ENCODE measurements at regions not wholly inside any gene's neighbourhood (a gene's known extent, or its start where the extent isn't known, plus 50 kb on each side); places are given as distances from the start of the nearest gene placed in this dataset.
"Not testable (repeated sequence)": the region's sequence is repeated elsewhere in the genome, so short reads cannot be mapped to it uniquely, and the experiment has no call there.

DNA sequence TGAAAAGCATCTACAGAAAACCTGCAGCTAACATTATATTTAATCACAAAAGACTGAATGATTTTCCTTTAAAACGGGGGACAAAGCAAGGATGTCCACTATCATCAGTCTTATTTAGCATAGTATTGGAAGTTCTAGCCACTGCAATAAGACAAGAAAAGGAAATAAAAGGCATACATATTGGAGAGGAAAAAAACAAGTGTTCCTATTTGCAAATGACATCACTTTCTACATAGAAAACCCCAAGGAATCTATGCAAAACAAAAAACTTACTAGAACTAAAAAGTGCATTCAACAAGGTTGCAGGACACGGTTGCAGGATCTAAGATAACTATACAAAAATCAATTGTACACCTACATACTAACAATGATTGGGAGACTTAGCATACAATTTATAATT is 101.6 kb upstream of the MEF2A start:
- no peak for DNase-seq

DNA sequence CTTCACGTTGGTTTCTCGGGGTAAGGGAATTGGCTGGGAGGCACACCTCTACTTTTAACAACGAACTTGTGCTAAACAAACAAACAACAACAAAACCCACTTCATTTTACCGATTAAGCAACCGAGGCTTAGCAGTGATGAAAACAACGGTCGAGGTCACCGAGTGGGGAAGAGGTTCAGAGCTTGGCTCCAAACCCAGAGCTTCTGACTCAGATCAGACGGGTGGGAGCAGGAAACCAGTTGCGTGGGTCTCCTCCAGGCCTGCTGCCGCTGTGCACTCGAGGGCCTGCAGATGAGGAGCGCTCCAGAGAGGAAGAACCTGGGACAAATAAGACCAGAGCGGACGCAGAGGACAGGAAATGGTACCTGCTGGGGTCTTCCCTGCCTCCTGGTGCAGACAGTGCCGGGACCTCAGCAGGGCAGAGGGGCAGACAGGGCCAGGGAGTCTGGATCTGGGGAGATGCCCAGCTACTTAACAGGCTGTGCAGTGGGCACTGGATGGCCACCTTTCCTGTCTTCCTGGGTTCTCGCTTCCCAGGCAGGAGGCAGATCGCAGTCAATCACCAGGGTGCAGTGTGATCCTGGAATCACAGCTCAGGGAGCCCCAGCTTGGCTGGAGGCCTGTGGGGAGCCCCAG is 99.0 kb upstream of the MEF2A start:
- no peak for DNase-seq

DNA sequence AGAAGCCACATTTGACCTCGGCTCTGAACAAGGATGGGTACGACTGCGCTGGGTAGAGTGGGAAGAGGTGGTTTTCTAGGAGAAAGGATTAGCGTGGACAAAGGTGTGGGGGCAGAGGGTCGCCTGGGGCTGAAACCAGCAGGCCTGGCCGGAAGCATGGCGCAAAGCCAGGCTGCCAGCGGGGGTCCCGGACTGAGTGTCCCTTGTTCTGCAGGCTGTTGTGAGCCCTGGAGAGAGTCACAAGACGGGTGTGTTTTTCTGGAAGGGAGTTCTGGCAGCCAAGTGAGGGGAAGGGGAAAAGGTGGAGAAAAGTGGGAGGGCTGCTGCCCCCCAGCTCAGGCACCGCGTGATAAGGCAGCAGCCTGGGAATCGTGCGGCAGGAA is 98.5 kb upstream of the MEF2A start:
- no peak for DNase-seq

DNA sequence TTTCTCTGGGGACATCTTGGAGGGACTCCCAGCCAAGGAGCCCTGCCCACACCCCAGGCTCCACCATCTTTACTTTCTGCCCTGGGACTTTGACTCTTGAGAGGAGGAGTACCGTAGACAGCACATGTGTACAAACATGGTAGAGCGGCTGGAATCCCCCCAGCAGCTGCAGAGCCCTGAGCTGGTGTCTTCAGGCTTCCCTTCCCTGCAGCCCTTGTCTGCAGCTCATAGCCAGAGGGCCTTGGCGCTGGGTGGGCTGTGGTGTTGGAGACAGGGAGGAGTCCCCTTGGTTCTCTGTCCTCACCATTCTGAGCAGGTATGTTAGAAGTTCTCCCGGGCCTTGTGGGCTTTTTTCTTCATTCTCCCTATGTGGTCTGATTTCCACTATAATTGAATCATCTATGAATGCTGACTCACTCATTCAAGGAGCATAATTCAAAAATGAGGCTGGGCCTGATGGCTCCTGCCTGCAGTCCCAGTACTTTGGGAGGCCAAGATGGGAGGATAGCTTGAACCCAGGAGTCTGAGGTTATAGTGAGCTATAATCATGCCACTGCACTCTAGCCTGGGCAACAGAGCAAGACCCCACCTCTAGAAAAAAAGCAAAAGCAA is 97.8 kb upstream of the MEF2A start:
- DNase-seq: no peak

DNA sequence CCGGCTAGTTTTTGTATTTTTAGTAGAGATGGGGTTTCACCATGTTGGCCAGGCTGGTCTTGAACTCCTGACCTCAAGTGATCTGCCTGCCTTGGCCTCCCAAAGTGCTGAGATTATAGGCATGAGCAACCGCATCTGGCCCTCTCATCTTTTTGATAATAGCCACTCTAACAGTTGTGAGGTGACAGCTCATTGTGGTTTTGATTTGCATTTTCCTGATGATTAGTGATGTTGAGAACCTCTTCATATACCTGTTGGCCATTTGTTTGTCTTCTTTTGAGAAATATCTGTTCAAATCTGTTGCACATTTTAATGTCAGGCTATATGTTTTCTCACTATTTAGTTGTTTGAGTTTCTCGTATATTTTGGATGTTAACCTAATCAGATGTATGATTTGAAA is 95.6 kb upstream of the MEF2A start:
- not testable (repeated sequence) for DNase-seq

DNA sequence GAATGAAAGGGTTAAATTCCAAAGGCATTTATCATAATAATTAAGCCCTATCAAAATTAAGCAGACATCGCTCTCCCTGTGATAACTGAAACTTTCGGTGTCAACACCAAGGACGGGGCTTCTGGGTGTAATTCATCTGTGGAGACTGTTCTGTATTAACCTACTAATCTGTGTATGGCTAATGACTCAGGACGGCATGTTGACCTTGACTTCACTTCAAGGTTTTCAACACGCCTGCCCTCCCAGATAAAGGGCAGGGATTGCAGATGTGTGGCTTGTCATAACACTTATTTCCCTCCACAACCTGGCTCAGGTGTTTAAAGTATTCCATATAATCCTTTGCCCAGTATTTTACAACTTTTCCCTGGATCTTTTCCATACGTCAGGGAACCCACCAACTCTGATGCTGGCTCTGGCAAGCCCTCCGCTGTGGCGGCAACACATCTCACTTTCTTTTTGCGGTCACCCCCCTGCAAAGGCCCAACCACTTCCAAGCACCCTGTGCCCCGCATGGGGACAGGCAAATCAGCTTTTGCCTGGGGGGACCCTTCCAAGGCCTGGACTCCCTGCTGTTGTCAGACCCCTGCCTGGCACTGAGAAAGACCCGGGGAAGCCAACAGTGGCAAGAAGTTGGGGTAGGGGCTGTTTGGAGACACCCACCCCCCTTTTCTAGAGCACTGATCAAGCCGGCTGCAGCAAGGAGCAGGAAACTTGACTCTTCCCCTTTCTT is 93.2 kb upstream of the MEF2A start:
- DNase-seq: no peak

DNA sequence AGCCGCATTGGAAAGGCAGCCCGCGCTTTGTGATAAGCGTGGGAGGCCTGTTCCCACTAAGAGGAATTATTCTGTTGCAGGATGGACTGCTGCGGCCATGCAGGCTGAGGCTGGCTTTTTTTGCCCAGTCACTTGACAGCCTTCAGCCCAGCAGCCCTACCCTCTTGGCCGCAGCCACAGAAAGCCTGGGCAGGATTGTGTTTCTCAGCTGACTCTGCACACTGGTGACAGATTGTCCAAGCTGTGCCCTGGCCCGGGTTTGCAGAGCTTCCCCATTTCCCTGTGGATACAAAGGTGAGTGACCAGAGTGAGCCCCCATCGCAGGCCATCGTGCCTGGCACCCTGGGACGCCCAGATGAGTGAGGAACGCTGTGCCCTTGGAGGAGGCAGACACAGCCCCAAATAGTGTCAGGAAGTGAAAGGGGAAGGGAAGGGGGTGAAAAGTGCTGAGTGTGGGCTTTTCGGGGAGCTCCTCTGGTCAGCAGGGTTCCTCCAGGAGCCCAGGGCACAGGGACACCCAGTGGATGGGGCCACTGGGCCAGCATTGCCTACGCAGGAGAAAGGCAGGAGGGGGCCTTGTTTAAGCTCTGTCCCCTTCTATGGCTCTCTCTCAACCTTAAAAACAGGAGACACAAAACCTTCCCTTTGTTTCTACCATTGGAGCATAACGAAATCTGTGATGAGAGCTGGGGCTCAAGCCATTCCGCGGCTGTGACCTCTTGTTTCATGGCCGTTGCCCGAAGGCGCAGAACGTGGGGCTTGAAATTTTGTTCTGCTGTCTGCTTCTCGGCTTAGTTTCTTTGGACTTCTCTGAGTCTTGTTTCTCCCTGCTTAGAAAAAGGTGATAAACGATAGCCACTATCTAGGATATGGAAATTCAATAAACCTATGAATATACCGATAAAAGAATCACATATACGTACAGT is 91.5 kb upstream of the MEF2A start:
- no peak for DNase-seq

DNA sequence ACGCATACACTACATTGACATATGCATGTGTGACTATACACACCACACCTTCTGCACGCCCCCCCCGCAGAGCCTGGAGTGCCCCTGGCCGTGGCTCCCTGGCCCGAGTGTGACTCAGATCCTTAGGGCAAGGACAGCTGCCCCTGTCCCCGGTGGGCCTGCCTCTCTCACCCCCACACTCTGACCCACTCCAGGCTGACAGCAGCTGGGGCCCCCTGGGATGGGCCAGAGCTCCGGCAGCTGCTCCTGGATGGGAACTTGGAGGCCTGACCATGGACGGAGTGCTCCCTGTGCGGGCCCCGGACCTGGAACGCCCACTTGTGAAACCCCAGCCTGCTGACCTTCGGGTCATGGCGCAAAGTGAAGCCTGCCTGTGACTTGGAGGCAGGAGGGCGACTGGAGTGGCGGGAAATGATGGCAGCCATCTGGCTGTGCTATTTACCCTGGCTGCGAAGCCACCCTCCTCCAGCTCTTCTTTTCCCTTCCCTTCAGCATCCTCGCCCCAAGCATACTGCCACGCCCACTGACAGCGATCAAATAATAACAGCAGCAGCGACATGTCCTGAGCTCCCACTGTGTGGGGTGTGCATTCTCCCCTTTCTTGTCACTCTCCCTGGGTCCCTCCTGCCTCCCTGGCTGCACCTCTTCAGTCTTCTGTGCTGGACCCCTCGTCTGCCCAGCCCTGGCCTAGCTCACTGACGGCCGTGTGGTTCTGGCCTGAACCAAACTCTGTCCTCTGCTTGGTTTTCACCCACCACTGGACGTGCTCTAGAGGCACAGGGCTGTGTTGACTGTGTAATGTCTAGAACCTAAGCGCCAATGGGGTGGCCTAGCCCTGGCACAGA is 90.7 kb upstream of the MEF2A start:
- DNase-seq: no peak

DNA sequence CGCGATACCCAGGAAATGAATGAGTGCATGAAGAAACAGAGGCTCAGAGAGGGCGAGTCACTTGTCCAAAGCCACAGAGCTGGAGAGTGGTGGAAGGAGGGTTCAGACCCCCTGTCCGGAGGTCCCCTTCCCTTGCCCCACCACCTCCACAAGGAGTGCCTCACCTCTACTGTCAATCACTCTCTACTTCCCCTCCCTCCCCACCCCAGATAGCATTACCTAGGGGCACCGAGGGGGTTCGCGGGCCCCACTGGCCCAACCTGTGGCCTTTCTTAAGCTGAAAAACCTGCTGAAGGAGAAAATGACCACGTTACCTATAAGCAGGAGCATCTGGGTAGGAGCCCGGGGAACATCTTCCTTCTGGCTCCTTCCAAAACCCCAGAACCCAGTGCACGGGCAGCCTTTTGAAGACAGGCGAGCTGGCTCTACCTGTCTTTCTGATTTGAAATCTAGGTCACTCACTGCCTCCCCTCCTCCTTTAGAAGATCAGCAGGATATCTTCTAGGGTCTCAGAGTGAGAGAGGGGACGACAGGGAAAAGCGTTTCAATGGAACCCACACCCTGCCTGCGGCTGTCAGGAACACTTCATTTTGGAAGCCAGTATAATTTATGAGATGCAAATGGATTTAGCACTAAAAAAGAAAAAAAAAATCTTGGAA is 89.9 kb upstream of the MEF2A start:
- DNase-seq: no peak

DNA sequence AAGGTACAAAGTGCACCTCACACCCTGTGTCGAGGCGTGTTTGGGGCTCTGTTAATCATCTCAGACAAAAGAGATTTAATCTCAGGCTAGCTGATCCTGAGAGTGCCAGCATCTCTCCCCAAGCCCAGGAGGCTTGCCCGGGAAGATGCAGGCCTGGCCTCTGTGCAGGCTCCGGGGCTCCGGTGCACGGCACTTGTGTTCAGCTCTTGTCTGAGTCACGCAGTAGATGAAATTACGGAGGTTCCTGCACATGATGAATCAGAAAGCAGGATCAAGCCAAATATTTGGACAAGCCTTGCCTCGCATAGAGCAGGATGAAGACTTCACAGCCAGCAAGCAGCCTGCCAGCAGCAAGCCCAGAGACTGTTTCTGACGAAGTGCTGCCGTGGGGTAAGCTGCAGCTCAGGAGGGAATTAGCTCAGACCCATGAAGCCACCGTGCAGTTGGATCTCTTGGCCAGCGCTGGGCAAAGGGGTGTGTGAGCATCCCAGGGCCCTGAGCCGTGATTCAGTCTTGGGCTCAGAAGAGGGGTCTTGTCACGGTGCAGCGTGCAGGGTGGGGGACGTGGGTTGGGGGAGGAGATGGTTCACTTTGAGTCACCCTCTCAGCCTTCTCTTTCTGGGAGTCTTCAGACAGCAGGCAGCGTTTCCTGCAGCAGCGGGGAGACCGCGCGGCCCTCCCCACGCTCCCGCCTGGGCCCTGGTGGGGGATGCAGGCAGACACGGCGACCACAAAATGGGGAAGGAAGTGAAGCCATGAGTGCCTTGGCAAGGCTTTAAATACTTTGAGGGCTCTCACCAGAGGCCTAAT is 89.2 kb upstream of the MEF2A start:
- peak; percentile 29 to 92 for DNase-seq

DNA sequence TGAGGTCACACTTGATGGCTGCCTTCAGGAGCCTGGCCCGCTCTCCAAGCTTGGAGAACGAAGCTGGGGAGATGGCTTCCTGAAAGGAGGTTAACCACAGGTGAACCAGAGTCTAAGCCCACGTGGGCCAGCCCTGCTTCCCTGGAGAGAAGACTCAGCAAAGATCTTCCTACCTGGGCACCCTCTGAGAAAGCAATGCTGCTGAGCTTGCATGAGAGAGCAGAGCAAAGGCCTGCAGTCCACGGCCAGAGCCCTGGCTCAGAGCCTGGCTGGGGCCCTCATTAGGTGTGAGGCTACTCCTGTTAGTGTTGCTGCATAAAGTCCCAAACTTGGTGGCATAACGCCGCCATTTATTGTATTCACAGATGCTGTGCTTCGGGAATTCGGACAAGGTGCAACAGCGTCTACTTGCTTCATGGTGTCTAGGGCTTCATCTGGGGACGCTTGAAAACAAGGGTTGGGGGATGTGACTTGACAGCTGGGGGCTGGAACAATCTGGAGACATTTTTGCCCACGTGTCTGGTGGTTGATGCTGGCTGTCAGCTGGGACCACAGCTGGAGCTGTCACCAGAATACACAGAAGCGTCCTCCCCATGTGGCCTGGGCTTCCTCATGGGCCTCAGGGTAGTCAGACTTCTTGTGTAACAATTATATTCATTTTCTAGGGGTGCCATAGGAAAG is 87.9 kb upstream of the MEF2A start:
- peak in 1 of 2 donors; percentile 7 for DNase-seq

DNA sequence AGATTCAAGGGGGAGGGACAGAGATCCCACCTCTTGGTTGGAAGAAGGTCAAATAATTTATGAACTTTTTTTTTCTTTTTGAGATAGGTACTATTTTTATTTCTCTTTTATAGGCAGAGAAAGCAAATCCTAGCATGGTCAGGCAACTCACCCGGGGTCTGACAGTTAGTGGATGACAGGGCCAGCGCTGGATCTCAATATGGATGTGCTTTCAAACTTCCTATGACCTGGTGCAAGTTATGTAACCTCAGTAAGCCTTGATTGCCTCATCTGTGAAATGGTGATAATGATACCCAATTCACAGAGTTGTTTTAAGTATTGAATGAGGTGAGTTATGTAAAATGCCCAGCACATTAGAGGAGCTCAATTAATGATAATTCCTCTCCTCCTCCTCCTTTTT is 86.8 kb upstream of the MEF2A start:
- no peak for DNase-seq

DNA sequence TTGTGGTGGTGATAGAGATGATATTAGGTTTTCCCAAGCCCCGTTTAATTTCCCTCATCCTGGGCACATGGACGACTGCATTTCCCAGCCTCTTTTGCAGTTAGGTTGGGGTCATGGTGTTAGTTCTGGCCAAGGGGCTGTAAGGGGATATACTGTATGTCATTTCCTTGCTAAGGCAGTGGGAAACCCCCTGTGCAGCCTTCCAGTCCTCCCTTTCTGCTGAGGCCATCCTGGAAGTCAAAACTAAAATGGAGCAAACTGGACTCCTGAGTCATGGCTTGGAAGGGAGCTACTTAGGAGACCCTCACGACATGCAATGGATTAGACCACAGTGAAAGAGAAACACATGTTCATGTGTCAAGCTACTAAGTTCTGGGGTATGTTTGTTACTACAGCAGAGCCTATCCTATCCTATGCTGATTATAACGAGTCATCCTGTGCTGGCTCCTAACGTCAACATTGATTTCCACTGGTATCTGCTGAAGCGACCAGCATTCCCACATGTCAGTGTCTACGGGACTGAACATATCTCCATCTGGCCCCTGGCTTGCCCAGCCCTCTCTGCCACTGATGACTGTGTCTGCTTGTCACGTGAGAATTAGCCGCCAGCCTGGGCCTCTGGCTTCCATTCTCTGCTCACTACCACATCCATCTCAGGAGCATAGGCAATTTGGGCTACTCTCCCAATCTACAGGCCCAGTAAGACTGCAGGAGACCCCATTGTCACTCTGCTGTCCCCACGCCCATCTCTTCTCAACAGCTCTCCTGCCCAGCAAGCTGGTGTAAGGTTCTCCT is 85.6 kb upstream of the MEF2A start:
- DNase-seq: no peak

DNA sequence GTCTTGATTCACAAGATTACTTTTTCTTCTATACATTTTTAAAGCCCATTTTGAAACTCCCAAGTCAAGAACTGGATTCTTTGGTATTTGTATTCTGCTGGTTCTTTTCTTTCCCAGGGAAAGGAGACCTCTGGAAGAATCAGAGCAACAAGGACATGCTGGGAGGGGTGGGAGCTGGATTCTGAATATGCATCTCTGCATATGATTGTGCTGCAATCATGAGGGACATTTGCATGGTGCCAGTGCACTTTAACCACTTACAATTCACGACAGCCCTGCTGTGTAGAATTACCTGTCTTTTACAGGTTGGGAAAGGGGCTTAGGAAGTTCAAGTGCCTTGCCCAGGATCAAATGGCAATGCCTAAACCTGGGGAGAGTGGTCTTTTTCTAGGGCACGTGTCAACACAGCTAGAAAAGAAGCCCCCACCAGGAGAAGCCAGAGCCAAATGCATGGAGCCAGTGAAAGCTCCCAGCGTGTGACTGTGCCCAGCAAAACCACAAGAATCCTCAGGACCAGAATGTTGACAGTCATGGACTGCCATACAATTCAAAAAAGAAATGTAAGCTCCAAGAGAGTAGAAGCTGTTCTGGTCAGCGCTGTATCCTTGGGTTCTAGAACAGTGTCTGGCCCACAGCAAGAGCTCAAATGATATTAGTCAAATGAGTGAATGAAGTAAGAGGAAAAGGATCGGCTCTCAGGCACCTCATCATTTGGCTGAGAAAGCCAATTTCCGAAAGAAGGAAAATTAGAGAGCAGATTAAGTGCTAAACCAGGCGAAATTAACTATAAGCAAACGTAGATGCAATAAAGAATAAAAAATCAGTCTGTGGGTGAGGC is 84.5 kb upstream of the MEF2A start:
- DNase-seq: no peak

DNA sequence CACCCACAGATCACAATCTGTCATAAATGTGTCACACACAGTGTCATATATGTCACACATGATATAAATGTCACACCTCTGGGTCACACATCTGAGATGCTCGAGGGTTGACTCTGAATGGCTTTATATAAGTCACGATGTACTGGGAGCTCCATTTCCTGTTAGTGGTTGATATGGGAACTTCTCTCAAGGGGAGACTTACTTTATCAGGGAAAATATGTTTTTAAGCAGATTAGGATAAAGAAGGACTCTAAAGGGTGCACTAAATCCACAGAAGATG is 83.9 kb upstream of the MEF2A start:
- DNase-seq: no peak

DNA sequence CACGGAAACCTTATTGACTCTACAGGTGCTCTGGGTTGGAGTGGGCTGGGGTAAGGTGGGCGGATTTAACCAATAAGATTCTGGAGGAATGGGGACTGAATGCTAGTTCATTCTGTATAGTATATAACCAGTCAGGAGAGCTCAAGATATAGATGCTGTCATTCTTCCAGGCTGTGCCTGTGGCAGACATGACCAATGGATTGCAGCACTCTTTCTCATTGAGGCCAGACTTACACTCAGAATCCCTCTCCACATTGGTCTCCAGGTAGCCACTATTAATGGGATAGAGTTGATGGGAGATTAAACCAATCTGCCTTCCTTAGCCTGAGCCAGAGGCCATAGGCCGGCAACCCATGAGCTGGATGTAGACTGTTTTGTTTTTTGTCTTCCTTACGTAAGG is 82.8 kb upstream of the MEF2A start:
- DNase-seq: no peak

DNA sequence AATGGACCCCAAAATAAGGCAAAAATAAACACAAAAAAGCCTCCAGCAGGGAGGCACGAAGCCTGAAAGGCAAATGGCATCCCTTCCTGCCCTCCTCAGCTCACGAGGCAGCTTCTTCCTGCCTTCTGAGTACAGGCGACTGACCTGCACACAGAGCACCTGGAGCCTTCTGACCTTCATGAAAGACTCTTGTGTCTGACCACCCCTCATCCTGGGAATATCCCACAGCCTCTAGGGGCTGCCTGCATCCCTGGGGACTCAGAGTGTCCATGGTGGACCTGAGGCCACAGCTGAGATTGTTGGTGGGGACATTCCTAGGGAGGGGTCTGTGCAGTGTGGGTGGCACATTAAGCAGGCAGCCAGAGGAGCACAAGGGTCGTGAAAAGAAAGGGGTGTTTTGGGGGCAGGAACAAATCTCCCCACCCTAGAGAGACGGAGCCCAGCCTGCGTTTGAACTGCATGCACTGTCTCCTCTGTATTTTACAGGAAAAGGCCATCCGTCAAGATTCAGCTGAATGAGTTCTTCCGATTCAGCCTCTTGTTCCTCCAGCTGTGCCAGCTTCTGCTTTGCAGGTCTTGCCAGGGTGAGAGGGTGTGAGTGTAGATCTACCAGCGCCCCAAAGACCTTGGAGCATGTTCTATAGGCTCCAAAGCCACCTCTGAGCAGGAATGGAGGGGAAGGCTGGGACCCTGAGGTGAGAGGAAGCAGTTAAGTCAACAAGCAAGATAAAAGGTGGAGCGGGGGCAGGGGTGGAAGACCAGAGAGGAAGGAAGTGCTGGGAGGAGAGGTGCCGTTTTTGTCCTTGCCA is 80.4 kb upstream of the MEF2A start:
- peak in 1 of 2 donors; percentile 68 for DNase-seq

DNA sequence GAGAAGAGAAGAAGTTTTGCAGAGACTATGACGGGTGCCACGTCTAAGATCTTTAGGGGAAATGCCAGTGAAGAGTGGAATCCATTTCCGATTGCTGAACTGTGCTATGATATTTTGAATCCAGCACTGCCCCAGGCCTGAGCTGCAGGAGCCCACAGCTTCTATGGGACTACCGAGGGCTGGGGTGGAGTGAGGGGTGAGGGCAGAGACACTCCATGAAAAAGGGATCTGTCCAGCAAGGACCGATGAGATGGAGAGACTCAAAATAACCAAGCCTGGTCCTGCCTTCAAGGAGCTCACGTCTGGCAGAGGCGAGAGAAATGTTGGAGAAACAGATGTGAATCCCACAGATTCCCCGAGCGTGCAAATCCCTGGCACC is 79.8 kb upstream of the MEF2A start:
- no peak for DNase-seq
